HG03571 (cell line): ENCODE measurements at regions not wholly inside any gene's neighbourhood (a gene's known extent, or its start where the extent isn't known, plus 50 kb on each side); places are given as distances from the start of the nearest gene placed in this dataset.
A peak's percentile ranks its signal among the peaks of the same experiment; 100 is the strongest.
"Not testable (repeated sequence)": the region's sequence is repeated elsewhere in the genome, so short reads cannot be mapped to it uniquely, and the experiment has no call there.

Experiments used
- ATAC-seq: cut with Tn5 transposase; IDR thresholded peaks from one replicate; pipeline ENCODE4 v1.9.1; 2021; ENCODE audit not compliant: unreplicated experiment

GRCh38 chr12:11535127-11535526 lies 114.3 kb upstream of the ETV6 start:
- ATAC-seq: no peak

- no peak for ATAC-seq
These were observed 110.3 kb upstream of the ETV6 start for GRCh38 chr12:11539156-11539555.

GRCh38 chr12:11540156-11540555 lies 109.3 kb upstream of the ETV6 start:
- ATAC-seq: no peak

GRCh38 chr12:11540615-11541310 lies 108.7 kb upstream of the ETV6 start:
- no peak for ATAC-seq

GRCh38 chr12:11542599-11542998 lies 106.9 kb upstream of the ETV6 start:
- ATAC-seq: no peak

- no peak for ATAC-seq
These were observed 105.9 kb upstream of the ETV6 start for GRCh38 chr12:11543457-11544158.

- ATAC-seq: peak; percentile 78
These were observed 103.8 kb upstream of the ETV6 start for GRCh38 chr12:11545484-11546330.

- ATAC-seq: not testable (repeated sequence)
These were observed 102.7 kb upstream of the ETV6 start for GRCh38 chr12:11546582-11547270.

- ATAC-seq: not testable (repeated sequence)
These were observed 102.2 kb upstream of the ETV6 start for GRCh38 chr12:11547271-11547646.

GRCh38 chr12:11549119-11549518 lies 100.4 kb upstream of the ETV6 start:
- ATAC-seq: no peak

- peak; percentile 80 for ATAC-seq
These were observed 95.5 kb upstream of the ETV6 start for GRCh38 chr12:11553871-11554533.

GRCh38 chr12:11555195-11555594 lies 94.3 kb upstream of the ETV6 start:
- ATAC-seq: no peak

GRCh38 chr12:11555743-11556625 lies 93.5 kb upstream of the ETV6 start:
- no peak for ATAC-seq

- ATAC-seq: no peak
These were observed 92.8 kb upstream of the ETV6 start for GRCh38 chr12:11556682-11557081.

GRCh38 chr12:11559626-11560340 lies 89.7 kb upstream of the ETV6 start:
- no peak for ATAC-seq

- ATAC-seq: no peak
These were observed 88.1 kb upstream of the ETV6 start for GRCh38 chr12:11561411-11561810.

- no peak for ATAC-seq
These were observed 85.4 kb upstream of the ETV6 start for GRCh38 chr12:11563785-11564739.
